Stimulated activated CD8-positive, alpha-beta memory T cell treated with anti-CD3 and anti-CD28 coated beads, Interleukin-2, amount 100 ng/mL, for 1 hour (primary cell): ENCODE measurements at regions not wholly inside any gene's neighbourhood (a gene's known extent, or its start where the extent isn't known, plus 50 kb on each side); places are given as distances from the start of the nearest gene placed in this dataset.

Source experiments
- DNase-seq, 2 donors: peaks; one replicate each; pipeline ENCODE4 v3.0.0-alpha.2; 2020; ENCODE audit warnings: low read depth in 2 of 2

GRCh38 chr15:93321881-93322282 is 232.9 kb upstream of the RGMA start:
- no peak for DNase-seq

GRCh38 chr15:93319121-93319814 is 230.3 kb upstream of the RGMA start:
- DNase-seq: no peak

GRCh38 chr15:93317772-93318171 is 228.8 kb upstream of the RGMA start:
- no peak for DNase-seq

GRCh38 chr15:93314245-93314644 is 225.2 kb upstream of the RGMA start:
- no peak for DNase-seq

- DNase-seq: no peak
Measured at GRCh38 chr15:93312891-93313486, 224.0 kb upstream of the RGMA start.

GRCh38 chr15:93311620-93312019 is 222.6 kb upstream of the RGMA start:
- DNase-seq: no peak

GRCh38 chr15:93308026-93308690 is 219.1 kb upstream of the RGMA start:
- no peak for DNase-seq

- no peak for DNase-seq
Measured at GRCh38 chr15:93307513-93307912, 218.5 kb upstream of the RGMA start.

- no peak for DNase-seq
Measured at GRCh38 chr15:93305306-93305705, 216.3 kb upstream of the RGMA start.

- no peak for DNase-seq
Measured at GRCh38 chr15:93302080-93302765, 213.2 kb upstream of the RGMA start.

- DNase-seq: no peak
Measured at GRCh38 chr15:93300796-93301195, 211.8 kb upstream of the RGMA start.

GRCh38 chr15:93299675-93300074 is 210.7 kb upstream of the RGMA start:
- no peak for DNase-seq

GRCh38 chr15:93298901-93299300 is 209.9 kb upstream of the RGMA start:
- DNase-seq: no peak

- DNase-seq: no peak
Measured at GRCh38 chr15:93296759-93297500, 207.9 kb upstream of the RGMA start.

- no peak for DNase-seq
Measured at GRCh38 chr15:93294896-93295295, 205.9 kb upstream of the RGMA start.

- DNase-seq: no peak
Measured at GRCh38 chr15:93294066-93294465, 205.1 kb upstream of the RGMA start.

GRCh38 chr15:93291380-93291779 is 202.4 kb upstream of the RGMA start:
- no peak for DNase-seq

GRCh38 chr15:93290618-93290946 is 201.6 kb upstream of the RGMA start:
- DNase-seq: no peak

- no peak for DNase-seq
Measured at GRCh38 chr15:93289941-93290617, 201.1 kb upstream of the RGMA start.

- DNase-seq: no peak
Measured at GRCh38 chr15:93288728-93289294, 199.8 kb upstream of the RGMA start.

- DNase-seq: no peak
Measured at GRCh38 chr15:93286446-93286845, 197.4 kb upstream of the RGMA start.
